Posterior vena cava (tissue), 2 donors: ENCODE measurements at regions not wholly inside any gene's neighbourhood (a gene's known extent, or its start where the extent isn't known, plus 50 kb on each side); places are given as distances from the start of the nearest gene placed in this dataset.
"Not testable (repeated sequence)": the region's sequence is repeated elsewhere in the genome, so short reads cannot be mapped to it uniquely, and the experiment has no call there.

Experiments used
- DNase-seq: peaks from one replicate; pipeline ENCODE4 v3.0.0-alpha.2; 2020; ENCODE audit warnings: low spot score
- intact Hi-C, 2 donors: fragments of 100-400 bp; cut with DNase I; formaldehyde crosslinking; loops; one replicate each; pipeline versions ENCODE4 v1.14.1 to v1.14.2; 2022 to 2023
- donor health status: DM: yes; HTN: yes; CAD: no.
- donor health status: DM: yes; HTN: yes; CAD: no.

DNA sequence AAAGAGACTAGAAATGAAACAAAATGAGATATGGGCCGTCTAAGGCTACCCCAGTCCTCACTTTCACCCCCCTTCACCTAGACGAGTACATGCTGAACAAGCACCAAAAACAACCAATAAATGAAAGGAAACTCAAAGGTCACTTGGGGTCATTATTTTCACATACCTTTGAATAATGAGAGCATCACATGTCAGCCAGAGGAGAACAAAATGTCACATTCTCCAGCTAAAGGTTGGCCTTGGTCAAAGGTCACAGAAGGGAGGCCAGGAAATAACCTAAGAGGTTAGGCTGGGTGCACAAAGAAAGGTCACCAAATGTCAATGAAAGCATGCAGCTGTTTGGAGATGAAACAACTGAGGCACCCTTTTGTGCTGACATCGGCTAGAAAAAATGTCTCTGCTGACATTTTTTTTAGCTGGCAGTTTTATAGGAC is 288.7 kb upstream of the USP25 start:
- no peak for DNase-seq
- intact Hi-C loops: no loop called here

DNA sequence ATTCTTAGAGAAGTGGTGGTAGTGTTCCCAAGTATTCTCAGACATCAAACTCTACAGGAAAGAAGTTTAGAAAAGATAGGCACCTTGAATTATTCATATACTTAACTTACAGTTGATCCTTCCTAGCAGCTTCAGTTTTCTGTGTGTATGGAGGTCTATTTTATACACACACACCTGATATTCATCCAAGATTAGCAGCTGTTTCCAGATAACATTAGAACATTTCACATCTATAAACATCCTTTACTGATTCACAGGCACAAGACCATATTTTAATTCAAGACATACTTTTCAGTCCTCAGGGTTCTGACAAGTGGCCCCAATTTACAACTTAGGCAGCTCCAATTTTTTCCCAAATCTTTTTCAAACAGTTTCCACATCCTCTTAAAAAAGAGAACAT is 287.8 kb upstream of the USP25 start:
- intact Hi-C loops: no loop called here
- no peak for DNase-seq

DNA sequence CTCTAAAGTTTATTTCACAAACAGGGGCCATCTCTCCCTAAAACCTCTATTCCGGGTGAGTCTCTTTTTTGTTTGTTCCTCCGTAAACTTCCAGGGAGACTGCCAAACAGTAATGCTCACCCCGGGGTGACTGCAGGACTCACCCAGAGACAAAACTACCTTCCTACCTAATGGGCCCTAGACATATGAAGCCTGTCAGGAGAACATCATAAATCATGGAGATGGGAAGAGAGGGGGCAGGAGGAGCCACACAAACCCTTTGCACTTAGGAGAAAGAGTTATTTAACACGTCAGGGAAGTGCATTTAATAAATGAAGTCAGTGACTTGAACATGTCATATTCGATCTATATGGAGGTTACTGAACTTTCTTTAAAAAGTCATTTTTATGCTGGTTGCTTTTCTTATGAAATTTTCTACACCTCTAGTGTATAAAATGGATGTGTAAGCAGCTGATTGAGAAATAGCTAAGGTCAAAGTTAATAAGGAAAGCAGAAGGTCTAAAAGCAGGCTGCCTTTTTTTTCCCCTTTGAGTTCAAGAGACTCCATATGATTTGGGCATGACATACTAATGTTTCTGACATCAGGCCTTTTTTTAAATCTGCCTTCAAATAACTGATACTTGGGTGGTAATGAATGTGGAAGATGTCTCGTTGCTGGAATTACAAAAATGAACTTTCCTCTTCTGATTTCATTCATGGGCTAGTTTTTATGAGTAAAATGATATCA is 286.9 kb upstream of the USP25 start:
- no peak for DNase-seq
- intact Hi-C loops: no loop called here

DNA sequence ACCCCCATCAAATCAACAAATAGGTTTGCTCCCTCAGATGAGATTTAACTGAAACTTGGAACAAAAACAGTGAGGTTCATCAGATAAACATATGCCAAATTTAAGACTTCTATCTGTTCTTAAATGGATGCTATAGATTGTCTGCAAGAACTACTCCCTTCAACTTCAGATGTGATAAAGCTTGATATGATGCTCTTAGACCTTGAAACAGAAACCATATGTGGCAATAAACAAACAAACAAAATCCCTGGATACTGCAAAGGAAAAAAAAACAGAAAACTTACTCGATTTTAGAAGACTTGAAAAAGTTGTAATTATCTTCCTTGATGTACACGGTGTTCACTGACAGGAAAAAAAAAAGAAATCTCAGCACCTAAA is 286.1 kb upstream of the USP25 start:
- DNase-seq: no peak
- intact Hi-C loops: no loop called here

DNA sequence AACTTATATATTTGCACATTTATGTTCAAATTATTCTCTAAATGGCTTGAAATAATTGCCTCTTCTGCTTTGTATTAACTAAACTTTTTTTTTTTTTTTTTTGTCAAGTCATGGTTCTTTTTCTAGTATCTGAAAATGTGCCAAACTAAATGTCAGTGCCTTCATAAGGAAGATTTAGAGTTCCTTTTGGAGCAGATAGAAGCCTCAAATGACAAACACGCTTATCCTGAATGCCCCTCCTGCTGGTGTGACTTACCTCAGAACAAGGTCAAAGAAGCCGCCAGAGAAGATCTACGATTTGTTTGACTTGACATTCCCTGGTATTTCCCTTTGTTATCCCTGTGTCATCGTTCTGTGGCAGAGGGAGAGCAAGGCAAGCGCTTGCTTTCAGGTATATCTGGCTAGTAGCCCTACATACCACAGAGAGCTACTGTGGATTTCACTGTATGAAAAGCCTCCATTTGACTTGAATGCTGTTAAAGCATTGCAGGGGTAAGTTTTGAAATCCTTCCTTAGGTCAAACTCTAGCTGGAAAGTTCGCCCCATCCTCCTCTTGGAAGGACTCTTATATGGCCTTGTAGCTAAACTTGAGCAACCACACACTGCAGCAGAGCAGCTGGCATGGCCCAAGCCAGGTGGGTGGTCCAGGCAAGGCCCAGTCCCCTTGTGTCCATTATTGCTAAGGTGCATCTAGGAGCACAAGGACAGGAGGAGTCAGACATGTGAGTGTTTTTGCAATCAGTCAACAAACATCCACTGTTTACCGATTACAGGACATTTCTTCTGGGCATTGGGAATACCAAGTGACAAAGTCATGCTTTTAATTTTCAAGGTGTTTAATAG is 285.4 kb upstream of the USP25 start:
- intact Hi-C loops: no loop called here
- no peak for DNase-seq

DNA sequence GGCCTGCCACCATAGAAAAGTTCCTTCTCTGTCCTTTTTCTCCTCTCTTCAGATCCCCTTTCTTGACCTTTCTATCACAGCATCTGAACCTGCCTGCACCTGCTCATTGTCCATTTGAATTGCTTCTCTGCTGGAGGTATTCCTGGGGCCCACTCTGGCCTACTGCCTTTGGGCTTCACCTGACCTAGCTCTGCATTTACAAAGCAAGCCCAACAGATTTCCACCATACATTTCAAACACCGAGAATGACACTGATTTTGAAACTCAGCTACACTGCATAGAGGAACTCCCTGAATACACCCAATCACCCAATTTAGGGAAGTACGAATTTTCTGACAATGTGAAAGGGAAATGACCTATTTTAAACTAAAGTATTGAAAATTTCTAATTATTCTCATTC is 284.5 kb upstream of the USP25 start:
- intact Hi-C loops: no loop called here
- DNase-seq: no peak

DNA sequence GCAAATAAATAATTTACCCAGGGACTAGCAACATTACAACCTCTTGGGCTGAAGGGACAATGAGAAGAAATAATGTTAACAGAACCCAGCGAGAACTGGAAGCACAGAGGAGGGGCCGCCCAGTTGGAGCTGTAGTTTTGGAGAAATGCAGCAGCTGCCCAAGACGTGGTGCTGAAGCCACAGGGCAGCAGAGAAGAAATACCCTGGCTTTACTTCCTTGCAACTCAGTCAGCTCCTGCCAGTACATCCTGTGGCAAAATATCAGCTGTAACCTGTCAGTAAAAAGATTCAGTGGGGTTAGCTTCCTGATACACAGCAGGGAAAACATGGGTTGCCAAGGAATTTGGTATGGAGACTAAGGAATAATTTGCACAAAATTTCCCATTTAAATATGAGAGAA is 283.6 kb upstream of the USP25 start:
- intact Hi-C loops: no loop called here
- DNase-seq: no peak

DNA sequence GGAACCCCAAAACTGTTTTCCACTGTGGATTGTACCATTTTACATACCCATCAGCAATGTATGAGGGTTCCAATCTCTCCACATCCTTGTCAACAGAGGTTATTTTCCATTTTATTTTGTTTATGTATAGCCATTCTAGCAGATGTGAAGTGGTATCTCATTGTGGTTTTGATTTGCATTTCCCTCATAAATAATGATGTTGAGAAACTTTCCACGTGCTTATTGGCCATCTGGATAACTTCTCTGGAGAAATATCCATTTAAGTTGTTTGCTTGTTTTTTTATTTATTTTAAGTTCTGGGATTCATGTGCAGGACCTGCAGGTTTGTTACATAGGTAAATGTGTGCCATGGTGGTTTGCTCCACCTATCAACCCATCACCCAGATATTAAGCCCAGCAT is 280.2 kb upstream of the USP25 start:
- no peak for DNase-seq
- intact Hi-C loops: no loop called here

DNA sequence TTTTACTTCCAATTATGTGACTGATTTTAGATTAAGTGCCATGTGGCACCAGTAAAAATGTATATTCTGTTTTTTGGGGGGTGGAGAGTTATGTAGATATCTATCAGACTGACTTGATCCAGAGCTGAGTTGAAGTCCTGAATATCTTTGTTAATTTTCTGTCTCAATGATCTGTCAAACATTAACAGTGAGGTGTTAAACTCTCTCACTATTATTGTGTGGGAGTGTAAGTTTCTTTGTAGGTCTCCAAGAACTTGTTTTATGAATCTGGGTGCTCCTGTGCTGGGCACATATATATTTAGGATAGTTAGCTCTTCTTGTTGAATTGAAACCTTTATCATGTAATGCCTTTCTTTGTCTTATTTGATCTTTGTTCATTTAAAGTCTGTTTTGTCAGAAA is 276.5 kb upstream of the USP25 start:
- no peak for DNase-seq
- intact Hi-C loops: no loop called here

DNA sequence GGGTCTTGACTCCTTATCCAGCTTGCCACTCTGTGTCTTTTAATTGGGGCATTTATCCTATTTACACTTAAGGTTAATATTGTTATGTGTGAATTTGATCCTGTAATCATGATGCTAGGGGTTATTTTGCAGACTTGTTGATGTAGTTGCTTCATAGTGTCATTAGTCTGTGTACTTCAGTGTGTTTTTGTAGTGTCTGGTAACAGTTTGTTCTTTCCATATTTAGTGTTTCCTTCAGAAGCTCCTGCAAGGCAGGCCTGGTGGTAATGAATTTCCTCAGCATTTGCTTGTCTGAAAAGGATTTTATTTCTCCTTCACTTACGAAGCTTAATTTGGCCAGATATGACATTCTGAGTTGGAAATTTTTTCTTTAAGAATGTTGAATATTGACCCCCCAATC is 276.0 kb upstream of the USP25 start:
- DNase-seq, intact Hi-C loops: not testable (repeated sequence)

DNA sequence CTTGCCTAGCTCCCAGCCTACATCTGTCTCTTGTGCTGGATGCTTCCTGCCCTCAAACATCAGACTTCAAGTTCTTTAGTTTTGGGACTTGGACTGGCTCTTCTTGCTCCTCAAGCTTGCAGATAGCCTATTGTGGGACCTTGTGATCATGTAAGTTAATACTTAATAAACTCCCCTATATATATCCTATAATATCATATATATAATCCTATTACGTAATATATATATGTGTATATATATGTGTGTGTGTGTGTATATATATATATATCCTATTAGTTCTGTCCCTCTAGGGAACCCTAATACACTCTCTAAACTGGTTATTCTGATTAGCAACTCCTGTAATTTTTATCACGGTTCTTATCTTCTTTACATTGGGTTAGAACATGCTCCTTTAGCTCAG is 274.9 kb upstream of the USP25 start:
- DNase-seq, intact Hi-C loops: not testable (repeated sequence)

DNA sequence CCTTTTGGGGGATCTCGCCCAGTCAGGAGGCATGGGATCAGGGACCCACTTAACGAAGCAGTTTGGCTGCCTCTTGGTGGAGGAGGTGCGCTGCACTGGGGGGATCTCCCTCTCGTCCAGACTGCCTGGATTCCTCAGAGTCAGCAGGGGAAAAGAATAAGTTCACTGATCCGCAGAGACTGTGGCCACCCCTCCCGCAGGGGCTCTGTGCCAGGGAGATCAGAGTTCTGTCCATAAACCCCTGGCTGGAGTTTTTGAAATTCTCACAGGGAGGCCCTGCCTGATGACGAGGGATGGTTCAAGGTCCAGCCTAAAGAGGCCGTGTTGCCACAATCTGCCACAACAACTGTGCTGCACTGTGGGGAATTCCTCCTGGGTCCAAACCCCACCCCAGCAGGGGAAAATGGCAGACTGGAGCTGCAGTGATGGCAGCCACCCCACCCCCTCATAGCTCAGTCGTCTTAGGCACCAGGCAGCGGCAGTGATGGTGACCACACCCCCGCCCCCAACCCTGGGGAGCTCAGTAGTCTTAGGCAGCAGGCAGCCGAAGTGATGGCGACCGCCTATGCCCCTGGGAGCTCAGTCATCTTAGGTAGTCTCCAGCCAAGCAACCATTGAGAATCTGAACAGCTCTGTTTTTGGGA is 273.8 kb upstream of the USP25 start:
- DNase-seq: no peak
- intact Hi-C loops: no loop called here

DNA sequence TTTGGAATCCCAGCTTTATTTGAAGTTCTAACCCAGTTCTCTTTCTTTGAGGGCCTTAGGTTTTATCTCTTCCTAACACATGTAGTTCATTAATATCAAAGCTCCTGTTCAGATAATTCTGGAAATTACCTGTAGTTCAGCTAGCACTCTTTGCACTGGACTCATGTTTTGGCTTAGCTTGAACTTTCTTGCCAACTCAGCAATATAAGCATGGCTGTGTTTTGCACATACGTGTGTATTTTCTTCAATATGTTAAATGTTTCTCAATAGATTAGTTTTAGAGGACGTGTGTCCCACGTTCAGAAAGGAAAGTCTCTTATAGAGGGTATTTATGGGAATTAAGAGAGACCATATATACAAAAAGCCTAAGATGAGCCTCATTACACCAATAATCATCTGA is 271.8 kb upstream of the USP25 start:
- intact Hi-C loops: no loop called here
- no peak for DNase-seq

DNA sequence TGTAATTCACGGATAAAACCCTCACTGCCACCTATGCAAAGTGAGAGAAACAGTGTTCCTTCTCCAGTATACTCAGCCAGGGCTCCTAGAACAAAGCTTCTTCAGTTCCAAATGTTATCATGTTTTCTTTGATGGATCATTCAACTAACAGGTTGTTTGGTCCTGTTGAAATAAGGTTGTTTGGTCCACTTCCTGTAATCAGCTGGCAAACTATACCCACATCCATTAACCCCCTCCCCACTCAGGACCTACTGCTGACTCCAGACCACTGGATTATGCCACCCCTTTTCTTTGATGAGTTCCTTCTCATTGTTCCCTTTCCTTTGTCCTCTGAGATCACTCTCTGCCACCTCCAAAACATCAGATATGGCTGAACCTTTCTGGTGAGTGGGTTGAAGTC is 267.7 kb upstream of the USP25 start:
- DNase-seq: no peak
- intact Hi-C loops: no loop called here

DNA sequence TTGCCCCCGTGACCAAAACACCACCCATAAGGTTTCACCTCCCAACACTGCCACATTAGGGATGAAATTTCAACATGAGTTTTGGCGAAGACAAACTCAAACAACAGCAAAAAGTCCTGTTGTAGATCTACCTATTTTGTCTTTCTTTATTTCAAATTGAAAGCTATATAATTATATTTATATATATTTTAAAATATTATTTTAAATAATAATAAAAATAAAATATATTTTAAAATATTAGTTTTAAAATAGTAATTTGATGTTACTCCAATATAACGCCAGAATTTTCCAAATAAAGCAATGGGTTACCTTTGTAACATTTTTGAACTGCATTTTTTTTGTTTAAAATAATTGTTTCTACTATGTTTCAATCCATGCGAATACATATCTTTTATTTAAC is 263.5 kb upstream of the USP25 start:
- intact Hi-C loops: no loop called here
- no peak for DNase-seq

DNA sequence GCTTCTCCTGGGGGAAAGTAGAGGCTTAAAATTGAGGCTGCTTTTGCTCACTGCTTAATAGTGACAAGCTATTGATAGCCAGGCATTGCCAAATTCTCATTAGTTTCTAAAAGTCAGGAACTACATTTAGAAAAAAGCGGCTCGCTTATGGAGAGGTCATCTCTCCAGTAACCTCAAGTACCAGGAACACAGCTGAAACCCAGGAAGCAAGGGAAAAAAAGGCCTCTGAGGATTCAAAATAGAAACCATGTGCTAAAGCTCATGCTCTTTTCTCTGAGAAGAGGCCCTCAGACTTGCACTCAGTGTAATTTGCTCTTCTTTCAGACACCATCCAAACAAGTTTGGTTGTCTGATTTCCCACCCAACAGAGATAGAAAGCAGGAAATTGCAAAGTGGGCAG is 261.4 kb upstream of the USP25 start:
- no peak for DNase-seq
- intact Hi-C loops: no loop called here

DNA sequence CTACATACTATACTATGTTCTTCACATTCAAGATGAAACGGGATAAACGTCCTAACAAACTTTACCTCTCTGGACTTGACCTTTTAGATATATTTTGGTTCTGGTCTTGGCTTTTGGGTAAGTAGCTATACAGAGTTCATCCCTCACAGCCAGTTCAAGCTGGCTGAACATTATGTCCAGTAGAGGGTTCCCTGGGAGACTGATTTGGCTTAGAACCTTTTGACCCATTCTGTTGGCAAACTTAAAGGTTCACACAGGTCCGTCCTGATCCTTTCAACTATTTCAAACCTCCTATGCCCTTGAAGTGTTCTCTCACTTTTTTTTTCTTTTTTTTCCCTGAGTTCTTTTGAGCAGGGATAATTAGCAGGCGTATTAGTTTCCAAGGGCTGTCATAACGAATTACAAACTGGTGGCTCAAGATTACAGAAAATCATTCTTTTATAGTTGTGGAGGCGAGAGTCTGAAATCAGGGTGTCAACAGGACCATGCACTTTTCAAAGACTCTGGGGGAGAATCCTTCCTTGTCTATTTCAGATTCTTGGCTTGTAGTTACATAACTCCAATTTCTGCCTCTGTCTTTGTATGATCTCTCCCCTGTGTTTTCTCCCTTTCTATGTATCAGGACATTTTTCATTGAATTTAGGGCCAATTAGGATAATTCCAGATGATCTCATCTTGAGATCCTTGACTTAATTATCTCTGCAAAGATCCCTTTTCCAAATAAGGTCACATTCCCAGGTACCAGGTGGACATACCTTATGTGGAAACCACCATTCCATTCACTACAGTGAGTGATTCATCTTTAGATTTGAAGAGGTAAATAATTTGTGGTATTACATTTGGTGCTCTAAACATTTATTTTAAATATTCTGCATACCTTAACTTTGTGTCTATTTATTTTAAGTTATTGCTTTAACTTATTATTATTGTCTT is 257.4 kb upstream of the USP25 start:
- intact Hi-C loops: no loop called here
- no peak for DNase-seq

DNA sequence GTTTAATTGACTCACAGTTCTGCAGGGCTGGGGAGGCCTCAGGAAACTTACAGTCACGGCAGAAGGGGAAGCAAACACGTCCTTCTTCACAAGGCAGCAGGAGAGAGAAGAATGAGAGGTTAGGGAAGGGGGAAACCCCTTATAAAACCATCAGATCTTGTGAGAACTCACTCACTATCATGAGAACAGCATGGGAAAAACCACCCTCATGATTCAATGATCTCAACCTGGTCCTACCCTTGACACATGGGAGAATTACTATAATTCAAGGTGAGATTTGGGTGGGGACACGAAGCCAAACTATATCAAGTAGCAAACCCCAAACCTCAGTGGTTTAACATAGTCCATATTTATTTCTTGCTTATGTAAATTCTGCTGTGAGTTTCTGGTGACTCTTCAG is 252.0 kb upstream of the USP25 start:
- DNase-seq, intact Hi-C loops: not testable (repeated sequence)

DNA sequence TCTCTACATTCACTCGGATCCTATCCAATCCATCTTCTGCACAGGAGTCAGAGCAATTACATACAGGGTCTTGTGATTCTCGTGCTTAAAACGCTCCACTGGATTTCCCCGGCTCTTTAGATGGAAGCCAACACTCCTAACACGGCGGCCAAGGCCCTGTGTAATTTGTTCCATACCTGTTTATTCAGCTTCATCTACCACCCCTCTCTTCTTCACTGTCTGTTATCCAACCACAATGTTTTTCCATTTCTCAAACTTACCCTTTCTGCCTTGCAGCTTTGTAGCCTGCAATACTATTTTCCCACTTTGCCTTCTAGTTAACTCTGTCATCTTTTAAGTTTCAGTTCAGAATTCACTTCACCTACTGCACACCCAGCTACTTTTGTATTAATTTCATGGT is 249.6 kb upstream of the USP25 start:
- DNase-seq: no peak
- intact Hi-C loops: loop anchor here (10.0 kb wide), 1 partner anchor 615 kb away; no protein-coding TSS in a partner anchor
